Panc1 (cell line): ENCODE measurements at regions not wholly inside any gene's neighbourhood (a gene's known extent, or its start where the extent isn't known, plus 50 kb on each side); places are given as distances from the start of the nearest gene placed in this dataset.

Experiments used
- ATAC-seq: fragments of 200-7000 bp; cut with Tn5 transposase; 2 replicates; pipeline ENCODE4 v1.9.1; 2020; ENCODE audit warnings: mild to moderate bottlenecking, moderate library complexity
- BruUV-seq: library from RNA; stranded (reverse); fragments of 400-500 nt; replicated peaks from 2 replicates; lab custom pipeline; 2021; lab: Mats Ljungman, UMichigan
- CTCF ChIA-PET: fragments of 300-600 bp; sonication (Branson Sonifier 250); formaldehyde crosslinking; loops from one replicate; lab custom pipeline; 2022; ENCODE audit warnings: antibody characterized with exemption; lab: Charles Lee
- POLR2A ChIA-PET: fragments of 300-600 bp; sonication (Branson Sonifier 250); formaldehyde crosslinking; loops from one replicate; lab custom pipeline; 2022; ENCODE audit warnings: antibody characterized with exemption; lab: Charles Lee
- DNase-seq: peaks from one replicate; pipeline ENCODE4 v3.0.0-alpha.2; 2010; ENCODE audit warnings: low read depth, low spot score
- H3K27ac ChIP-seq: 2 replicates; pipeline ENCODE4 v1.5.1; 2011; ENCODE audit warnings: mild to moderate bottlenecking, low read length, inconsistent platforms
- H3K27me3 ChIP-seq: fragments of 200-500 bp; sonication (Bioruptor generic); 2 replicates; pipeline ENCODE4 v1.6.0; 2014; ENCODE audit warnings: low read length, inconsistent platforms; ENCODE audit not compliant: control insufficient read depth, insufficient read depth
- H3K36me3 ChIP-seq: fragments of 200-500 bp; sonication (Bioruptor generic); 2 replicates; pipeline ENCODE4 v1.5.1; 2014; ENCODE audit warnings: inconsistent platforms, mild to moderate bottlenecking, low read length, moderate library complexity; ENCODE audit not compliant: control insufficient read depth, insufficient read depth
- H3K4me1 ChIP-seq: 2 replicates; pipeline ENCODE4 v1.5.1; 2011; ENCODE audit warnings: inconsistent platforms, mild to moderate bottlenecking, low read length, moderate library complexity; ENCODE audit not compliant: control insufficient read depth, insufficient read depth
- H3K4me3 ChIP-seq, 2 experiments: 2 replicates each; pipeline ENCODE4 v1.5.1; 2011 to 2012; ENCODE audit warnings: low read depth in 2 of 2, low read length in 2 of 2, mild to moderate bottlenecking in 2 of 2, inconsistent platforms in 1 of 2, moderate library complexity in 1 of 2
- H3K9me3 ChIP-seq: fragments of 200-500 bp; sonication (Bioruptor generic); 2 replicates; pipeline ENCODE4 v1.5.1; 2014; ENCODE audit warnings: low read depth, mild to moderate bottlenecking, inconsistent platforms, low read length, moderate library complexity; ENCODE audit not compliant: control insufficient read depth, insufficient read depth
- POLR2AphosphoS5 ChIP-seq: IDR thresholded peaks from 2 replicates; pipeline ENCODE4 v1.6.1; 2012; ENCODE audit warnings: mild to moderate bottlenecking, low read depth, low read length, moderate library complexity
- SIN3A ChIP-seq: IDR thresholded peaks from 2 replicates; pipeline ENCODE4 v1.6.1; 2012; ENCODE audit warnings: low read depth, mild to moderate bottlenecking, low read length, moderate library complexity, borderline replicate concordance; ENCODE audit not compliant: insufficient read depth
- TCF7L2 ChIP-seq: IDR thresholded peaks from 2 replicates; pipeline ENCODE4 v1.6.1; 2011; ENCODE audit warnings: mild to moderate bottlenecking, low read depth, low read length, inconsistent platforms
- in situ Hi-C: cut with HindIII; loops from 2 replicates; pipeline ENCODE4 v1.10.0; 2016; ENCODE audit warnings: low sequenced_read_pairs, low pct_unique_long_range_greater_than_20kb
- intact Hi-C: fragments of 100-400 bp; cut with micrococcal nuclease; formaldehyde crosslinking; loops from one replicate; pipeline ENCODE4 v1.10.0; 2022; ENCODE audit not compliant: unreplicated experiment
- TF ChIP-seq, protein P1 (sequence below), 2 experiments: IDR thresholded peaks; 2 replicates each; pipeline ENCODE4 v1.6.1; 2011 to 2012; ENCODE audit warnings: low read depth in 2 of 2, control low read depth in 1 of 2, low read length in 1 of 2, mild to moderate bottlenecking in 1 of 2, moderate library complexity in 1 of 2; ENCODE audit not compliant: insufficient read depth in 1 of 2
- TF ChIP-seq, protein P2 (sequence below): fragments of 450-650 bp; IDR thresholded peaks from 2 replicates; pipeline ENCODE4 v1.5.1; 2017; ENCODE audit warnings: mild to moderate bottlenecking

DNA sequence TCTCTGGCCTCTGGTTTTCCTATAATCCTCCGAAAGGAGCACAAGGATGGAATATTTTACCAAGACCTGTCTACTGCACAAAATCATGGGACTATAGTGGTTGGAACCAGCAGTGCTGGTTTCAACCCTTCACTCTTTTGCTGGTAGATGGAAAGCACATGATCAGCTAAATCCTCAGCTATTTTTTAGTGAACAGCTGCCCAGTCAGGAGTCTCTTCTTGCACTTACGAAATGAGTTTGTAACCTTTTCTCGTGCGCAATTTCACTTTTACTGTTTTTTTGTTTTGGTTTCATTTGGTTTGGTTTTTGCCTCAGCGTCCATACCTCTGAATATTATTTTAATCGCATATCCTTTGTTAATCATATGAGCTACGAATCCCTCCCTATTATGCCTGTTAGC, 418.5 kb upstream of the CPEB2 start:
- intact Hi-C loops (no loop called here), in situ Hi-C loops (no loop called here)
- ChIA-PET POLR2A (no interaction called here), CTCF (no interaction called here)
- Histone ChIP-seq H3K4me1 (no peaks in the 10 kb centered on the region), H3K4me3 (no peak overlapping the region), H3K27ac (no peak overlapping the region), H3K27me3 (no peaks in the 10 kb centered on the region), H3K9me3 (no peaks in the 10 kb centered on the region), H3K36me3 (no peaks in the 10 kb centered on the region)
- TF ChIP-seq, protein P1, sequence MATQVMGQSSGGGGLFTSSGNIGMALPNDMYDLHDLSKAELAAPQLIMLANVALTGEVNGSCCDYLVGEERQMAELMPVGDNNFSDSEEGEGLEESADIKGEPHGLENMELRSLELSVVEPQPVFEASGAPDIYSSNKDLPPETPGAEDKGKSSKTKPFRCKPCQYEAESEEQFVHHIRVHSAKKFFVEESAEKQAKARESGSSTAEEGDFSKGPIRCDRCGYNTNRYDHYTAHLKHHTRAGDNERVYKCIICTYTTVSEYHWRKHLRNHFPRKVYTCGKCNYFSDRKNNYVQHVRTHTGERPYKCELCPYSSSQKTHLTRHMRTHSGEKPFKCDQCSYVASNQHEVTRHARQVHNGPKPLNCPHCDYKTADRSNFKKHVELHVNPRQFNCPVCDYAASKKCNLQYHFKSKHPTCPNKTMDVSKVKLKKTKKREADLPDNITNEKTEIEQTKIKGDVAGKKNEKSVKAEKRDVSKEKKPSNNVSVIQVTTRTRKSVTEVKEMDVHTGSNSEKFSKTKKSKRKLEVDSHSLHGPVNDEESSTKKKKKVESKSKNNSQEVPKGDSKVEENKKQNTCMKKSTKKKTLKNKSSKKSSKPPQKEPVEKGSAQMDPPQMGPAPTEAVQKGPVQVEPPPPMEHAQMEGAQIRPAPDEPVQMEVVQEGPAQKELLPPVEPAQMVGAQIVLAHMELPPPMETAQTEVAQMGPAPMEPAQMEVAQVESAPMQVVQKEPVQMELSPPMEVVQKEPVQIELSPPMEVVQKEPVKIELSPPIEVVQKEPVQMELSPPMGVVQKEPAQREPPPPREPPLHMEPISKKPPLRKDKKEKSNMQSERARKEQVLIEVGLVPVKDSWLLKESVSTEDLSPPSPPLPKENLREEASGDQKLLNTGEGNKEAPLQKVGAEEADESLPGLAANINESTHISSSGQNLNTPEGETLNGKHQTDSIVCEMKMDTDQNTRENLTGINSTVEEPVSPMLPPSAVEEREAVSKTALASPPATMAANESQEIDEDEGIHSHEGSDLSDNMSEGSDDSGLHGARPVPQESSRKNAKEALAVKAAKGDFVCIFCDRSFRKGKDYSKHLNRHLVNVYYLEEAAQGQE (IDR thresholded peaks at IDR 0.05; ENCODE audit: insufficient read depth in 1 of 2, low read depth in 2 of 2, low read length in 1 of 2) = no peak
- TF ChIP-seq SIN3A = no peak
- no peak for TF ChIP-seq POLR2AphosphoS5
- no peak for TF ChIP-seq TCF7L2
- TF ChIP-seq, protein P2, sequence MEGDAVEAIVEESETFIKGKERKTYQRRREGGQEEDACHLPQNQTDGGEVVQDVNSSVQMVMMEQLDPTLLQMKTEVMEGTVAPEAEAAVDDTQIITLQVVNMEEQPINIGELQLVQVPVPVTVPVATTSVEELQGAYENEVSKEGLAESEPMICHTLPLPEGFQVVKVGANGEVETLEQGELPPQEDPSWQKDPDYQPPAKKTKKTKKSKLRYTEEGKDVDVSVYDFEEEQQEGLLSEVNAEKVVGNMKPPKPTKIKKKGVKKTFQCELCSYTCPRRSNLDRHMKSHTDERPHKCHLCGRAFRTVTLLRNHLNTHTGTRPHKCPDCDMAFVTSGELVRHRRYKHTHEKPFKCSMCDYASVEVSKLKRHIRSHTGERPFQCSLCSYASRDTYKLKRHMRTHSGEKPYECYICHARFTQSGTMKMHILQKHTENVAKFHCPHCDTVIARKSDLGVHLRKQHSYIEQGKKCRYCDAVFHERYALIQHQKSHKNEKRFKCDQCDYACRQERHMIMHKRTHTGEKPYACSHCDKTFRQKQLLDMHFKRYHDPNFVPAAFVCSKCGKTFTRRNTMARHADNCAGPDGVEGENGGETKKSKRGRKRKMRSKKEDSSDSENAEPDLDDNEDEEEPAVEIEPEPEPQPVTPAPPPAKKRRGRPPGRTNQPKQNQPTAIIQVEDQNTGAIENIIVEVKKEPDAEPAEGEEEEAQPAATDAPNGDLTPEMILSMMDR = no peak
- DNase-seq = no peak
- BruUV-seq = no TSS peak
- no peak for ATAC-seq

DNA sequence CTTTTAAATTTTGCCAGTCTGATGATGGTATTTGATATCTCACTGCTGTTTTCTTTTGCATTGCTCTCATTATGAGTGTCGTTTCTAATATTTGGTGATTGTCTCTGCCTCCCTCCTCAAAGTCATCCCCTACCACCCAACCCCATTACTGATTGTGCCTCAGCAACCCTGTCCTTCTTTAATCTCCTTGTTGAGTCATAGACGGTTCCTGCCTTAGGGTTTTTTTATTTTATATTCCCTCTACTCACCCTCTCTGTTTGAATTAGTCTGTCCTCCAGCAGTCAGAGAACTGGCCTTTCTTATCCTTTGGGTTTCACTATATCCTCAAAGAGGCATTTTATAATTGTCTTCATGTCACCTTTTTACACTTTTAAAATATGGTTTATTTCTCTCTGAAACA, 409.3 kb upstream of the CPEB2 start:
- DNase-seq (no peak), ATAC-seq (no peak)
- POLR2A ChIA-PET = no interaction called here
- H3K9me3 ChIP-seq = no peaks in the 10 kb centered on the region; the same call in 1 of the 2 replicates
- no peaks in the 10 kb centered on the region for H3K36me3 ChIP-seq
- in situ Hi-C loops (no loop called here), intact Hi-C loops (no loop called here)
- no peaks in the 10 kb centered on the region for H3K27me3 ChIP-seq
- no peak overlapping the region for H3K27ac ChIP-seq
- no peak for TF ChIP-seq POLR2AphosphoS5
- TF ChIP-seq SIN3A = no peak
- no peak for TF ChIP-seq TCF7L2
- TF ChIP-seq, protein P2 = no peak
- TF ChIP-seq, protein P1 (IDR thresholded peaks at IDR 0.05; ENCODE audit: insufficient read depth in 1 of 2, low read depth in 2 of 2, low read length in 1 of 2) = no peak
- no TSS peak for BruUV-seq
- CTCF ChIA-PET = no interaction called here
- H3K4me3 ChIP-seq = no peak overlapping the region
- H3K4me1 ChIP-seq = no peaks in the 10 kb centered on the region
